ENCODE measurements at regions not wholly inside any gene's neighbourhood (a gene's known extent, or its start where the extent isn't known, plus 50 kb on each side); places are given as distances from the start of the nearest gene placed in this dataset.

GRCh38 chr4:95987851-95988250, 148.0 kb downstream of the PDHA2 start:
- TF ChIP-seq, protein P1, sequence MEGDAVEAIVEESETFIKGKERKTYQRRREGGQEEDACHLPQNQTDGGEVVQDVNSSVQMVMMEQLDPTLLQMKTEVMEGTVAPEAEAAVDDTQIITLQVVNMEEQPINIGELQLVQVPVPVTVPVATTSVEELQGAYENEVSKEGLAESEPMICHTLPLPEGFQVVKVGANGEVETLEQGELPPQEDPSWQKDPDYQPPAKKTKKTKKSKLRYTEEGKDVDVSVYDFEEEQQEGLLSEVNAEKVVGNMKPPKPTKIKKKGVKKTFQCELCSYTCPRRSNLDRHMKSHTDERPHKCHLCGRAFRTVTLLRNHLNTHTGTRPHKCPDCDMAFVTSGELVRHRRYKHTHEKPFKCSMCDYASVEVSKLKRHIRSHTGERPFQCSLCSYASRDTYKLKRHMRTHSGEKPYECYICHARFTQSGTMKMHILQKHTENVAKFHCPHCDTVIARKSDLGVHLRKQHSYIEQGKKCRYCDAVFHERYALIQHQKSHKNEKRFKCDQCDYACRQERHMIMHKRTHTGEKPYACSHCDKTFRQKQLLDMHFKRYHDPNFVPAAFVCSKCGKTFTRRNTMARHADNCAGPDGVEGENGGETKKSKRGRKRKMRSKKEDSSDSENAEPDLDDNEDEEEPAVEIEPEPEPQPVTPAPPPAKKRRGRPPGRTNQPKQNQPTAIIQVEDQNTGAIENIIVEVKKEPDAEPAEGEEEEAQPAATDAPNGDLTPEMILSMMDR (IDR thresholded peaks at IDR 0.05; ENCODE audit: unreplicated experiment), result no peak
- no peak for DNase-seq
- no peaks in the 10 kb centered on the region for H3K27me3 Mint-ChIP-seq (ENCODE audit: unreplicated experiment)
- peaks cover 7% of the 10 kb centered on the region for H3K9me3 Mint-ChIP-seq (ENCODE audit: low read depth, unreplicated experiment)
- CTCF ChIA-PET, result no interaction called here
- no peak overlapping the region for H3K27ac Mint-ChIP-seq (ENCODE audit: unreplicated experiment)
- no peaks in the 10 kb centered on the region for H3K4me1 Mint-ChIP-seq (ENCODE audit: low read depth, unreplicated experiment)
- BruUV-seq (replicated peaks), result no TSS peak
- intact Hi-C loops (cut with micrococcal nuclease; ENCODE audit: unreplicated experiment), result no loop called here
- H3K36me3 Mint-ChIP-seq (ENCODE audit: insufficient read depth, unreplicated experiment), result no peaks in the 10 kb centered on the region
- H3K4me3 Mint-ChIP-seq (ENCODE audit: low read depth, unreplicated experiment), result no peak overlapping the region

DNA sequence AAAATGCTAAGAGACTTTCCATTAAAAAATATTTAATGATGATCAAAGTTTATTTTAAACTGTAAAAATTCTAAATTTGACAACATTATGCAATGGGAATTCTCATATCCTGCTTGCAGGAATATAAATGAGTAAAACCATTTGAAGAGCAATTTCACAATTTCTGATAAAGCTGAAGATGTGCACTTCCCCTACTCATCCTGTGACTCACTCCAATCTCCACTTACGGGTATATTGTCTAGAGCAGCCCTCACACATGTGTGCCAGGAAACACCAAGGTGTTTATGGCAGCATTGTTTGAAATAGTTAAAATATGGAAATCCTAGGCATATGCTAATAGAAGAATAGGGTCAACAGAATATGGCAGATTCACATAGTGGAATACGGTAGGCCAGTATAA, 158.4 kb downstream of the PDHA2 start:
- no peaks in the 10 kb centered on the region for H3K27me3 Mint-ChIP-seq (ENCODE audit: unreplicated experiment)
- TF ChIP-seq, protein P1 (IDR thresholded peaks at IDR 0.05; ENCODE audit: unreplicated experiment), result no peak
- H3K9me3 Mint-ChIP-seq (ENCODE audit: low read depth, unreplicated experiment), result no peaks in the 10 kb centered on the region
- intact Hi-C loops (cut with micrococcal nuclease; ENCODE audit: unreplicated experiment), result no loop called here
- H3K4me1 Mint-ChIP-seq (ENCODE audit: low read depth, unreplicated experiment), result no peaks in the 10 kb centered on the region
- H3K36me3 Mint-ChIP-seq (ENCODE audit: insufficient read depth, unreplicated experiment), result no peaks in the 10 kb centered on the region
- CTCF ChIA-PET, result no interaction called here
- no peak overlapping the region for H3K27ac Mint-ChIP-seq (ENCODE audit: unreplicated experiment)
- DNase-seq, result no peak
- no TSS peak for BruUV-seq (replicated peaks)
- H3K4me3 Mint-ChIP-seq (ENCODE audit: low read depth, unreplicated experiment), result no peak overlapping the region

- DNase-seq, result no peak
- intact Hi-C loops (cut with micrococcal nuclease; ENCODE audit: unreplicated experiment), result no loop called here
- H3K4me3 Mint-ChIP-seq (ENCODE audit: low read depth, unreplicated experiment), result no peak overlapping the region
- no peaks in the 10 kb centered on the region for H3K36me3 Mint-ChIP-seq (ENCODE audit: insufficient read depth, unreplicated experiment)
- peaks cover 9% of the 10 kb centered on the region for H3K4me1 Mint-ChIP-seq (ENCODE audit: low read depth, unreplicated experiment)
- no peaks in the 10 kb centered on the region for H3K27me3 Mint-ChIP-seq (ENCODE audit: unreplicated experiment)
- H3K9me3 Mint-ChIP-seq (ENCODE audit: low read depth, unreplicated experiment), result no peaks in the 10 kb centered on the region
- no peak overlapping the region for H3K27ac Mint-ChIP-seq (ENCODE audit: unreplicated experiment)
- CTCF ChIA-PET, result no interaction called here
- BruUV-seq (replicated peaks), result no TSS peak
- TF ChIP-seq, protein P1 (IDR thresholded peaks at IDR 0.05; ENCODE audit: unreplicated experiment), result no peak
Measured at GRCh38 chr4:96003951-96004740, 164.3 kb downstream of the PDHA2 start.

- Mint-ChIP-seq H3K9me3 (ENCODE audit: low read depth, unreplicated experiment) (no peaks in the 10 kb centered on the region), H3K27ac (ENCODE audit: unreplicated experiment) (no peak overlapping the region), H3K27me3 (ENCODE audit: unreplicated experiment) (no peaks in the 10 kb centered on the region), H3K4me1 (ENCODE audit: low read depth, unreplicated experiment) (no peaks in the 10 kb centered on the region), H3K4me3 (ENCODE audit: low read depth, unreplicated experiment) (no peak overlapping the region), H3K36me3 (ENCODE audit: insufficient read depth, unreplicated experiment) (no peaks in the 10 kb centered on the region)
- BruUV-seq (replicated peaks), result no TSS peak
- TF ChIP-seq, protein P1 (IDR thresholded peaks at IDR 0.05; ENCODE audit: unreplicated experiment), result no peak
- CTCF ChIA-PET, result no interaction called here
- no peak for DNase-seq
- intact Hi-C loops (cut with micrococcal nuclease; ENCODE audit: unreplicated experiment), result no loop called here
Measured at GRCh38 chr4:96009427-96010119, 169.7 kb downstream of the PDHA2 start.
